HL-60 (cell line): ENCODE measurements at regions not wholly inside any gene's neighbourhood (a gene's known extent, or its start where the extent isn't known, plus 50 kb on each side); places are given as distances from the start of the nearest gene placed in this dataset.

ENCODE experiments used
- DNase-seq, 2 experiments: peaks; one replicate each; pipeline ENCODE4 v3.0.0-alpha.2; 2010 to 2020; ENCODE audit warnings: low read depth in 1 of 2, low spot score in 1 of 2
- H3K27ac ChIP-seq: fragments of 250-450 bp; sonication (Bioruptor Pico); replicated peaks from 2 replicates; pipeline ENCODE4 v1.5.1; 2020; ENCODE audit warnings: mild to moderate bottlenecking, moderate library complexity
- H3K27me3 ChIP-seq: fragments of 250-450 bp; sonication (Bioruptor Pico); 2 replicates; pipeline ENCODE4 v1.5.1; 2021; ENCODE audit warnings: mild to moderate bottlenecking, moderate library complexity; ENCODE audit not compliant: insufficient read depth, poor library complexity, severe bottlenecking
- H3K4me3 ChIP-seq: replicated peaks from 2 replicates; pipeline ENCODE4 v1.5.1; 2011; ENCODE audit warnings: mild to moderate bottlenecking, control low read depth, low read length; ENCODE audit not compliant: insufficient read depth
- CTCF ChIP-seq: IDR thresholded peaks from one replicate; pipeline ENCODE4 v1.5.1; 2011; ENCODE audit warnings: low read length, control low read depth, inconsistent platforms; ENCODE audit not compliant: insufficient read depth
- GABPA ChIP-seq: IDR thresholded peaks from 2 replicates; pipeline ENCODE4 v1.6.1; 2012; ENCODE audit warnings: low read depth
- POLR2AphosphoS5 ChIP-seq: IDR thresholded peaks from 2 replicates; pipeline ENCODE4 v1.6.1; 2012; ENCODE audit warnings: low read depth
- REST ChIP-seq: IDR thresholded peaks from 2 replicates; pipeline ENCODE4 v1.6.1; 2012; ENCODE audit warnings: low read depth; ENCODE audit not compliant: insufficient replicate concordance
- SPI1 ChIP-seq: IDR thresholded peaks from 2 replicates; pipeline ENCODE4 v1.6.1; 2012; ENCODE audit warnings: low read depth, mild to moderate bottlenecking, borderline replicate concordance

GRCh38 chr10:105586451-105587098, 945.5 kb downstream of the SORCS3 start:
- TF ChIP-seq REST (no peak), POLR2AphosphoS5 (no peak), CTCF (no peak), SPI1 (no peak), GABPA (no peak)
- DNase-seq, result no peak
- H3K27ac ChIP-seq, result no peak overlapping the region

DNA sequence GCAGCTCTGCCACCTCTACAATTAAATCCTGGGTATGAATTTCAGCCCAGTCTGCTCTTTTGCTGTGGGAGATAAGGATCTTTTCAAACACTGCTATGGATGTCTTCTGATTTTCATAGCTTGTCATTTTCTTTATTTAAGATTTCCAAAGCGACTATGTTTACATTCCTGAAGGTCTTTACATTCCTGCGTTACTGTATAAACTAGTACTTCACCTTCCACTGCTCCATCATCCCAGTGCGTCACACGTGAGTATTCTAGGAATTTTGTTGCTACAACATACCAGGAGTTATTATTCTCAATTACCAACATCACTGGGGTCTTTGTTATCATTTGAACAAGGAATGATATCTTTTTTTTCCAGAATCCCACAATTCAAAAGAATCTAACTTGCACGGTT, 944.7 kb downstream of the SORCS3 start:
- Histone ChIP-seq H3K27me3 (no peaks in the 10 kb centered on the region), H3K4me3 (no peak overlapping the region), H3K27ac (no peak overlapping the region)
- TF ChIP-seq POLR2AphosphoS5, result no peak
- no peak for TF ChIP-seq CTCF
- TF ChIP-seq GABPA, result no peak
- DNase-seq, result no peak

More at GRCh38 chr10:105586451-105587098, 945.5 kb downstream of the SORCS3 start:
- Histone ChIP-seq H3K4me3 (no peak overlapping the region), H3K27me3 (no peaks in the 10 kb centered on the region)

GRCh38 chr10:105585171-105585570, 944.1 kb downstream of the SORCS3 start:
- no peak for DNase-seq
- H3K27me3 ChIP-seq, result no peaks in the 10 kb centered on the region
- H3K27ac ChIP-seq, result no peak overlapping the region
- TF ChIP-seq REST, result no peak
- no peak overlapping the region for H3K4me3 ChIP-seq

DNA sequence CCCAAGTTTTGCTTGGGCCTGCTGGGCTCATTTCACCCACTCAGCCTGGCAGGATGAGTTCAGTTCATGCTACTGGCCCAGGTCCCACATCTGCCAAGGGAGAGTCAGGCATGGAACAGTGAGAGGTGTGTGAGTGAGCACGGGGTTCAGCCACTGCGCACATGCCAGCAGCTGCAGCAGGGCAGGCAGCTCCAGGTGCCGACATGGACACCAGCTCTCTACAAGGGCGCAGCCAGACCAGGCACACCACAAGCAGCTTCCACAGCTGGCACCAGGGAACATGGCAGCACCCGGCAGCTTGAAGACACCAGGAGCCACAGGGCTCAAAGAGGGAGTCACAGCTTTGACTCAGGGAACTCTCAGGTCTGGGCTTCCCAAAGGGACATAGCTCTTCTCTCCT, 938.0 kb downstream of the SORCS3 start:
- DNase-seq, result no peak
- TF ChIP-seq CTCF (no peak), SPI1 (no peak), REST (no peak), GABPA (no peak), POLR2AphosphoS5 (no peak)

More for the DNA sequence above, 938.0 kb downstream of the SORCS3 start:
- H3K4me3 ChIP-seq, result no peak overlapping the region
- H3K27ac ChIP-seq, result no peak overlapping the region
- no peaks in the 10 kb centered on the region for H3K27me3 ChIP-seq
